Forelimb muscle (tissue), 1 donor: ENCODE measurements at regions not wholly inside any gene's neighbourhood (a gene's known extent, or its start where the extent isn't known, plus 50 kb on each side); places are given as distances from the start of the nearest gene placed in this dataset.
"Not testable (repeated sequence)": the region's sequence is repeated elsewhere in the genome, so short reads cannot be mapped to it uniquely, and the experiment has no call there.

Experiments
- DNase-seq: peaks from one replicate; pipeline ENCODE4 v3.0.0-alpha.2; 2013; ENCODE audit warnings: low read depth

GRCh38 chr13:69094485-69094884, 1013.1 kb upstream of the ATXN8OS start:
- no peak for DNase-seq

- no peak for DNase-seq
Measured at GRCh38 chr13:69092615-69093322, 1014.9 kb upstream of the ATXN8OS start.

- no peak for DNase-seq
Measured at GRCh38 chr13:69077267-69077666, 1030.4 kb upstream of the ATXN8OS start.

GRCh38 chr13:69069554-69070133, 1038.0 kb upstream of the ATXN8OS start:
- DNase-seq: no peak

GRCh38 chr13:69050696-69051095, 1056.9 kb upstream of the ATXN8OS start:
- no peak for DNase-seq

GRCh38 chr13:69044629-69045028, 1063.0 kb upstream of the ATXN8OS start:
- DNase-seq: no peak

GRCh38 chr13:69040898-69041297, 1066.7 kb upstream of the ATXN8OS start:
- no peak for DNase-seq

- no peak for DNase-seq
Measured at GRCh38 chr13:69035771-69036170, 1071.9 kb upstream of the ATXN8OS start.

- no peak for DNase-seq
Measured at GRCh38 chr13:69028936-69029335, 1078.7 kb upstream of the ATXN8OS start.

GRCh38 chr13:69020120-69020519, 1087.5 kb upstream of the ATXN8OS start:
- no peak for DNase-seq

- DNase-seq: not testable (repeated sequence)
Measured at GRCh38 chr13:69018173-69018572, 1089.5 kb upstream of the ATXN8OS start.

GRCh38 chr13:69010789-69011188, 1096.8 kb upstream of the ATXN8OS start:
- DNase-seq: no peak

GRCh38 chr13:69008499-69008898, 1099.1 kb upstream of the ATXN8OS start:
- DNase-seq: no peak

- no peak for DNase-seq
Measured at GRCh38 chr13:68998056-68998455, 1109.6 kb upstream of the ATXN8OS start.

GRCh38 chr13:68996668-68997025, 1111.0 kb upstream of the ATXN8OS start:
- DNase-seq: no peak

- no peak for DNase-seq
Measured at GRCh38 chr13:68995972-68996667, 1111.5 kb upstream of the ATXN8OS start.

- DNase-seq: no peak
Measured at GRCh38 chr13:68993154-68993553, 1114.5 kb upstream of the ATXN8OS start.

- DNase-seq: no peak
Measured at GRCh38 chr13:68988176-68988575, 1119.5 kb upstream of the ATXN8OS start.

- DNase-seq: no peak
Measured at GRCh38 chr13:68987585-68987984, 1120.0 kb upstream of the ATXN8OS start.

GRCh38 chr13:68984688-68985319, 1122.8 kb upstream of the ATXN8OS start:
- no peak for DNase-seq

GRCh38 chr13:68982961-68983619, 1124.5 kb upstream of the ATXN8OS start:
- no peak for DNase-seq

GRCh38 chr13:68976287-68976686, 1131.3 kb upstream of the ATXN8OS start:
- DNase-seq: no peak
